Body of pancreas (tissue), 4 donors: ENCODE measurements at regions not wholly inside any gene's neighbourhood (a gene's known extent, or its start where the extent isn't known, plus 50 kb on each side); places are given as distances from the start of the nearest gene placed in this dataset.

Source experiments
- POLR2A ChIP-seq, 3 donors: fragments of 450-650 bp; IDR thresholded peaks; one replicate each; pipeline ENCODE4 v1.6.1; 2016; ENCODE audit warnings: antibody characterized with exemption in 3 of 3, mild to moderate bottlenecking in 2 of 3
- TF ChIP-seq, protein P1 (sequence below), 7 experiments: fragments of 450-650 bp in 4 of 7; fragments of 200-600 bp in 3 of 7; sonication (generic) in 3 of 7; IDR thresholded peaks; one replicate each; pipeline ENCODE4 v1.5.1; 2016 to 2019; ENCODE audit warnings: antibody characterized with exemption in 7 of 7

DNA sequence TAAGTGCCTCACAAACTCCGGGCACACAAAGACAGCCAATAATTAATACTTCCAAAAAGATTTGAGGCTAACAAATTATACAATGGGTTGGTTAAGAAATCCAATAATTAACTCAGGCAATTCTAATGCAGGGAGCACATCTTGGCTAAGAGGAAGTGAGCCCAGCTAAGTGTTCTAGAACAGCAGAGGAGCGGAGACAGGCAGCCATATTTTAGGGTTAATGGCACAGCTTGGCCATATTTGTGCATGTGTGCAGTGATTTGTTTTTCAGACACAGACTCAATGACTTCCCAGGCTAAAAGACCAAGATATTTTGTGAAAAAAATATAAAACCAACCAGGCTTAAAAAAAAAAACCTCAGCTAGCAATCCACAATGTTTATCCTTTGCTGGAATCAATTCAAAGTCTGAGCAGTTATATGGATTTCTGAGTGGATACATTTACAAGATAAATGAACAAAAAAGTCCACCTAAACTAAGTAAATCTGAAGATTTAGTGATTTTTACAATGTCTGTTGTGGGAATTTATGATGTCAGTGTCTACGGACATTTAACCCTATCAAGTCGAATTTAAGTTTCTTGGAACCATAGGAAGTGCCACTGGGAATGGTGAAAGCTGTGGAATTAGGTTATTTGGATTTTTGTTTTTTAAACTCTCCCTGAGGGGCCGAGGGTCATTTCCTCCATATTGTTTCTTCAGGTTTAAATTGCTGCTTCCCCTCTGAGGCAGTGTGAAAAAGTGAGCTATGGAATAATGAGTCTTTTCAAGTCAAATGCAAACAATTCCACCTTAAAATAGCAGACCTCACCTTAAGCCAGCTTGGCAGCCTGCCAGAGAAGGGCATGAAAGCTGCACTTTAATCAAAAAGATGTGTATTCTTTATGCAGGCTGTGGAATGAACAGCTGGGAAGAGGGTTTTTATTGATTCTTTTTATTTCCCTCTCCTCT lies 413.7 kb upstream of the TBL1XR1 start:
- TF ChIP-seq POLR2A (IDR thresholded peaks at IDR 0.05), result no peak
- TF ChIP-seq, protein P1, sequence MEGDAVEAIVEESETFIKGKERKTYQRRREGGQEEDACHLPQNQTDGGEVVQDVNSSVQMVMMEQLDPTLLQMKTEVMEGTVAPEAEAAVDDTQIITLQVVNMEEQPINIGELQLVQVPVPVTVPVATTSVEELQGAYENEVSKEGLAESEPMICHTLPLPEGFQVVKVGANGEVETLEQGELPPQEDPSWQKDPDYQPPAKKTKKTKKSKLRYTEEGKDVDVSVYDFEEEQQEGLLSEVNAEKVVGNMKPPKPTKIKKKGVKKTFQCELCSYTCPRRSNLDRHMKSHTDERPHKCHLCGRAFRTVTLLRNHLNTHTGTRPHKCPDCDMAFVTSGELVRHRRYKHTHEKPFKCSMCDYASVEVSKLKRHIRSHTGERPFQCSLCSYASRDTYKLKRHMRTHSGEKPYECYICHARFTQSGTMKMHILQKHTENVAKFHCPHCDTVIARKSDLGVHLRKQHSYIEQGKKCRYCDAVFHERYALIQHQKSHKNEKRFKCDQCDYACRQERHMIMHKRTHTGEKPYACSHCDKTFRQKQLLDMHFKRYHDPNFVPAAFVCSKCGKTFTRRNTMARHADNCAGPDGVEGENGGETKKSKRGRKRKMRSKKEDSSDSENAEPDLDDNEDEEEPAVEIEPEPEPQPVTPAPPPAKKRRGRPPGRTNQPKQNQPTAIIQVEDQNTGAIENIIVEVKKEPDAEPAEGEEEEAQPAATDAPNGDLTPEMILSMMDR (IDR thresholded peaks at IDR 0.05), result no peak
